ENCODE measurements at regions not wholly inside any gene's neighbourhood (a gene's known extent, or its start where the extent isn't known, plus 50 kb on each side); places are given as distances from the start of the nearest gene placed in this dataset.

DNA sequence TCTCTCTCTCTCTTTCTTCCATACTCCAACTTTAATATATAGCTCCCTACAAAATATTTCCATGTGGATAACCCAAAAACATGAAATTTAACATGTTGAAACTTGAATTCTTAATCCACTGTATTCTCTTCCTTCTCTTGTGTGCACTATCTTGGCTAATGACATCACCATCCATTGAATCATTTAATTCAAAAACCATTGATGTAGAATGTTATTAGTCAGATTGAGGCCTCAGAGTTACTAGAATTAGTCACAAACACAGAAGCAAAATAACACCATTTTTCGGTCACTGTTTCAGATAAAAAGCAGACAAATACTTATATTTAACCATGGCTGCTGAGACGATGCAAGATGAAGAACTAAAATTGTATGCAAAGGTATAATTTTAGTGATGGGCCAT is 256.9 kb upstream of the LRRC3B start:
- intact Hi-C loops (cut with DNase I): loop anchor here in 1 of 10 donors (2.0 kb wide), 1 partner anchor 53 kb away; no protein-coding TSS in a partner anchor
- DNase-seq (no peak), ATAC-seq (no peak)
- no peaks in the 10 kb centered on the region for H3K27me3 ChIP-seq
- no peak overlapping the region for H3K27ac ChIP-seq
- no peaks in the 10 kb centered on the region for H3K4me1 ChIP-seq
- H3K36me3 ChIP-seq: no peaks in the 10 kb centered on the region
- 92 to 94% (median 94%) methylated on average over 2 of the region's 2 CpGs for WGBS, 4 donors
- no peak overlapping the region for H3K4me3 ChIP-seq
- TF ChIP-seq, protein P1, sequence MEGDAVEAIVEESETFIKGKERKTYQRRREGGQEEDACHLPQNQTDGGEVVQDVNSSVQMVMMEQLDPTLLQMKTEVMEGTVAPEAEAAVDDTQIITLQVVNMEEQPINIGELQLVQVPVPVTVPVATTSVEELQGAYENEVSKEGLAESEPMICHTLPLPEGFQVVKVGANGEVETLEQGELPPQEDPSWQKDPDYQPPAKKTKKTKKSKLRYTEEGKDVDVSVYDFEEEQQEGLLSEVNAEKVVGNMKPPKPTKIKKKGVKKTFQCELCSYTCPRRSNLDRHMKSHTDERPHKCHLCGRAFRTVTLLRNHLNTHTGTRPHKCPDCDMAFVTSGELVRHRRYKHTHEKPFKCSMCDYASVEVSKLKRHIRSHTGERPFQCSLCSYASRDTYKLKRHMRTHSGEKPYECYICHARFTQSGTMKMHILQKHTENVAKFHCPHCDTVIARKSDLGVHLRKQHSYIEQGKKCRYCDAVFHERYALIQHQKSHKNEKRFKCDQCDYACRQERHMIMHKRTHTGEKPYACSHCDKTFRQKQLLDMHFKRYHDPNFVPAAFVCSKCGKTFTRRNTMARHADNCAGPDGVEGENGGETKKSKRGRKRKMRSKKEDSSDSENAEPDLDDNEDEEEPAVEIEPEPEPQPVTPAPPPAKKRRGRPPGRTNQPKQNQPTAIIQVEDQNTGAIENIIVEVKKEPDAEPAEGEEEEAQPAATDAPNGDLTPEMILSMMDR (IDR thresholded peaks at IDR 0.05): no peak
- no peak for TF ChIP-seq POLR2A (IDR thresholded peaks at IDR 0.05)
- H3K9me3 ChIP-seq: peaks cover 0 to 12% (median 0%) of the 10 kb centered on the region in 12 donors

- DNase-seq: no peak
- no peak overlapping the region for H3K27ac ChIP-seq
- no peak for ATAC-seq
- H3K4me1 ChIP-seq: no peaks in the 10 kb centered on the region
- intact Hi-C loops (cut with DNase I): no loop called here
- H3K4me3 ChIP-seq: no peak overlapping the region
- no peaks in the 10 kb centered on the region for H3K27me3 ChIP-seq
- H3K9me3 ChIP-seq: peaks cover 0 to 12% (median 0%) of the 10 kb centered on the region in 12 donors
- TF ChIP-seq, protein P1 (IDR thresholded peaks at IDR 0.05): no peak
- no peak for TF ChIP-seq POLR2A (IDR thresholded peaks at IDR 0.05)
- H3K36me3 ChIP-seq: no peaks in the 10 kb centered on the region
These were observed 254.3 kb upstream of the LRRC3B start for GRCh38 chr3:26368312-26368711.

DNA sequence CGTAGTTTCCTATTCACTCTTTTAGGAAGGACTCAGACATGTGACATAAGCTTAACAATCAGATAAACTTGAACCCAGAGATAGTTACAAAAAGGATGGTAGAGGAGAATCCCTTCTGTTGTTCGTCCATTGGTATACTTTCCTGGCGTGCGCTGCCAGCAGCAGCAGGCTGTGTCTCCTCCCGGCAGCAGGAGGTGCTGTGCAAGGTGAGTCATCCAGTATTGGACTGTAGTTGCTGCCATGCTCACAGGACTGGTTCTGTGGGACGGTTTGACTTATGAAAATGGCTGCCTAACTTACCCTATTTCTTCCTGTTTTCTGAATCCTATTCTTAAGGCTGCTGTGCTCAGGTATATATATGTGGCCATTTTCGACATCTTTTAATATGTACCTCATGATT is 253.4 kb upstream of the LRRC3B start:
- 79 to 85% (median 84%) methylated on average over 7 of the region's 7 CpGs for WGBS, 4 donors
- Histone ChIP-seq H3K36me3 (no peaks in the 10 kb centered on the region), H3K4me3 (no peak overlapping the region), H3K27ac (no peak overlapping the region), H3K9me3 (peaks cover 0 to 7% (median 0%) of the 10 kb centered on the region in 12 donors), H3K4me1 (no peaks in the 10 kb centered on the region), H3K27me3 (no peaks in the 10 kb centered on the region)
- ATAC-seq (no peak), DNase-seq (no peak)
- intact Hi-C loops (cut with DNase I): no loop called here
- TF ChIP-seq, protein P1 (IDR thresholded peaks at IDR 0.05): no peak
- no peak for TF ChIP-seq POLR2A (IDR thresholded peaks at IDR 0.05)

DNA sequence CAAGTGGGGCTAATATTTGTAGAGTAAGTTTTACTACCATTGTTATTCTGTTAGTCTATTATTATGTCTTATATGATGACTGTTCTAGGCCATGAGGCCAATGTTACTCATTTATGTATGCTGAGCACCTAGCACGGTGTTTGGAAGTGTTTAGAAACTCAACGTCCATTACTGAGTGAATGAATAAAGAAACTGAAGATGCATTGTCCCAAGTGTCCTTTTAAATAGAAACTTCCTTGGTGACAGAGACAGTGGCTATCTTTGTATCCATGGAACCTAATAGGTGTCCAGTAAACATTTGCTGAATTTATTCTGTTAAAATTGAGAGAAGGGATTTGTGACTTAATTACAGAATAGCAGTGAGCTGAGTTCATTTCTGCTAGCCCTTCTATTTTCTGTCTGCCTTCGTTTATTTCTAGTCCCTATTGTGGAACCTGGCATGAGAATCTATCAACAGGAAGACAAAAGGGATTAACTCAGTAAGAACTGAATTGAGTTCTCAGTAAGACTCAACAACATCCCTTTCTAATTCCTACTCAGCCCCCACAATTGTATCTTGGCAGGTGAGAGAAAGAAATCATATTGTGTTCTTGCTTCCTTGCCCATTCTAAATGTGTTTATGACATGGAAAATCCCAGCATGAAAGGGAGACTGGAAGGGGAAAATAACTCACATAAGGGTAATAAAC is 246.6 kb upstream of the LRRC3B start:
- DNase-seq (no peak), ATAC-seq (no peak)
- TF ChIP-seq POLR2A (IDR thresholded peaks at IDR 0.05): no peak
- TF ChIP-seq, protein P1 (IDR thresholded peaks at IDR 0.05): no peak
- Histone ChIP-seq H3K27me3 (no peaks in the 10 kb centered on the region), H3K27ac (no peak overlapping the region), H3K4me1 (no peaks in the 10 kb centered on the region), H3K4me3 (no peak overlapping the region), H3K36me3 (no peaks in the 10 kb centered on the region), H3K9me3 (no peaks in the 10 kb centered on the region)
- intact Hi-C loops (cut with DNase I): no loop called here
- WGBS, 4 donors: 57 to 65% (median 59%) methylated on average over 3 of the region's 3 CpGs
